Astrocyte (in vitro differentiated cells and primary cell): ENCODE measurements at regions not wholly inside any gene's neighbourhood (a gene's known extent, or its start where the extent isn't known, plus 50 kb on each side); places are given as distances from the start of the nearest gene placed in this dataset.

ENCODE experiments used
- DNase-seq: peaks from one replicate; pipeline ENCODE4 v3.0.0-alpha.2; 2010; ENCODE audit warnings: low read depth
- FAIRE-seq: peaks from 2 replicates; lab custom pipeline; 2011; peaks lifted over from hg19 to GRCh38; lab: Jason Lieb, UNC
- H2AFZ ChIP-seq: 2 replicates; pipeline ENCODE4 v1.6.0; 2012; ENCODE audit warnings: low read depth, low read length, inconsistent platforms
- H3K27ac ChIP-seq: 2 replicates; pipeline ENCODE4 v1.5.1; 2011; ENCODE audit warnings: low read depth, low read length, inconsistent platforms
- H3K27me3 ChIP-seq: 2 replicates; pipeline ENCODE4 v1.6.0; 2011; ENCODE audit warnings: low read length, inconsistent platforms; ENCODE audit not compliant: insufficient read depth
- H3K36me3 ChIP-seq: 2 replicates; pipeline ENCODE4 v1.5.1; 2011; ENCODE audit warnings: low read length, inconsistent platforms; ENCODE audit not compliant: insufficient read depth
- H3K4me1 ChIP-seq: 2 replicates; pipeline ENCODE4 v1.5.1; 2011; ENCODE audit warnings: low read length, inconsistent platforms; ENCODE audit not compliant: insufficient read depth
- H3K4me2 ChIP-seq: 2 replicates; pipeline ENCODE4 v1.6.0; 2012; ENCODE audit warnings: low read length, inconsistent platforms
- H3K4me3 ChIP-seq: 2 replicates; pipeline ENCODE4 v1.5.1; 2011; ENCODE audit warnings: low read depth, mild to moderate bottlenecking, low read length, inconsistent platforms; ENCODE audit not compliant: insufficient read depth
- H3K79me2 ChIP-seq: 2 replicates; pipeline ENCODE4 v1.6.0; 2012; ENCODE audit warnings: mild to moderate bottlenecking, low read length, inconsistent platforms; ENCODE audit not compliant: insufficient read depth
- H3K9ac ChIP-seq: 2 replicates; pipeline ENCODE4 v1.6.0; 2012; ENCODE audit warnings: mild to moderate bottlenecking, low read length, inconsistent platforms
- H3K9me3 ChIP-seq: 2 replicates; pipeline ENCODE4 v1.5.1; 2012; ENCODE audit warnings: low read depth, mild to moderate bottlenecking, low read length, inconsistent platforms; ENCODE audit not compliant: insufficient read depth
- H4K20me1 ChIP-seq: 2 replicates; pipeline ENCODE4 v1.6.0; 2012; ENCODE audit warnings: low read length, inconsistent platforms; ENCODE audit not compliant: insufficient read depth
- H3K27ac Mint-ChIP-seq: one replicate; pipeline ENCODE4 v1.8.0; 2021; ENCODE audit warnings: mild to moderate bottlenecking, mixed read lengths; ENCODE audit not compliant: unreplicated experiment
- H3K27me3 Mint-ChIP-seq: one replicate; pipeline ENCODE4 v1.8.0; 2021; ENCODE audit warnings: low read depth, mixed read lengths; ENCODE audit not compliant: unreplicated experiment
- H3K36me3 Mint-ChIP-seq: one replicate; pipeline ENCODE4 v1.8.0; 2021; ENCODE audit warnings: low read depth, mixed read lengths; ENCODE audit not compliant: unreplicated experiment
- H3K4me1 Mint-ChIP-seq: one replicate; pipeline ENCODE4 v1.8.0; 2021; ENCODE audit warnings: low read depth, mixed read lengths; ENCODE audit not compliant: unreplicated experiment
- H3K4me3 Mint-ChIP-seq: one replicate; pipeline ENCODE4 v1.8.0; 2021; ENCODE audit warnings: mild to moderate bottlenecking, moderate library complexity, mixed read lengths; ENCODE audit not compliant: unreplicated experiment
- H3K9me3 Mint-ChIP-seq: one replicate; pipeline ENCODE4 v1.8.0; 2021; ENCODE audit warnings: mild to moderate bottlenecking, mixed read lengths; ENCODE audit not compliant: unreplicated experiment
- CTCF ChIP-seq: IDR thresholded peaks from 2 replicates; pipeline ENCODE4 v1.5.1; 2011; ENCODE audit warnings: low read depth, mild to moderate bottlenecking, inconsistent platforms, low read length, moderate library complexity; ENCODE audit not compliant: insufficient read depth
- EZH2 ChIP-seq: IDR thresholded peaks from 2 replicates; pipeline ENCODE4 v1.6.1; 2012; ENCODE audit warnings: mild to moderate bottlenecking, low read length, inconsistent platforms; ENCODE audit not compliant: insufficient read depth

DNA sequence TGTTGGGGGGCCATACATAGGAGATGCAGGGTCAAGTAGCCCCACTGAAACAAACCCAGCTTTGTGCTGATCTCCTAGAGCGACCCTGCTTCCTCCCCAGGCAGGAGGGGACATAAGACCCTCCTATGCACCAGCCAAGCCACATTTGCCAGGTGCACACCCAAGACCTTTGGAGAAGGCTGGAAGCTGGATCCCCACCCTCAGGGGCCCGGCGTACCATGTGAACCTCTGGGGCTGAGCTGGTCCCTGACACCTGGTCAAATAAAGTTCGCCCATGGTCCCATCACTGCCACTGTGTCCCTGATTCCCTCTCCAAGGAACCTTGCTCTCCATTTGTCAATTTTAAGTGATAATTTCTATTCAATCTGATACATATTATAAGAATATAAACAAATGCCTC, 162.1 kb upstream of the VASH1 start:
- no peaks in the 10 kb centered on the region for H3K36me3 ChIP-seq
- H3K4me2 ChIP-seq: no peak overlapping the region
- no peaks in the 10 kb centered on the region for H3K4me1 ChIP-seq
- peaks cover 5% of the 10 kb centered on the region for H3K9me3 Mint-ChIP-seq
- H3K27ac Mint-ChIP-seq: no peak overlapping the region
- no peaks in the 10 kb centered on the region for H4K20me1 ChIP-seq
- H2AFZ ChIP-seq: no peak overlapping the region
- H3K79me2 ChIP-seq: no peaks in the 10 kb centered on the region
- no peaks in the 10 kb centered on the region for H3K27me3 ChIP-seq
- no peak overlapping the region for H3K4me3 Mint-ChIP-seq
- no peak overlapping the region for H3K4me3 ChIP-seq
- FAIRE-seq (no peak), DNase-seq (no peak)
- no peak for TF ChIP-seq EZH2
- no peak for TF ChIP-seq CTCF
- peaks cover 25% of the 10 kb centered on the region for H3K27me3 Mint-ChIP-seq
- H3K36me3 Mint-ChIP-seq: no peaks in the 10 kb centered on the region
- no peak overlapping the region for H3K27ac ChIP-seq
- H3K9ac ChIP-seq: no peak overlapping the region
- H3K9me3 ChIP-seq: no peaks in the 10 kb centered on the region
- peaks cover 3% of the 10 kb centered on the region for H3K4me1 Mint-ChIP-seq

DNA sequence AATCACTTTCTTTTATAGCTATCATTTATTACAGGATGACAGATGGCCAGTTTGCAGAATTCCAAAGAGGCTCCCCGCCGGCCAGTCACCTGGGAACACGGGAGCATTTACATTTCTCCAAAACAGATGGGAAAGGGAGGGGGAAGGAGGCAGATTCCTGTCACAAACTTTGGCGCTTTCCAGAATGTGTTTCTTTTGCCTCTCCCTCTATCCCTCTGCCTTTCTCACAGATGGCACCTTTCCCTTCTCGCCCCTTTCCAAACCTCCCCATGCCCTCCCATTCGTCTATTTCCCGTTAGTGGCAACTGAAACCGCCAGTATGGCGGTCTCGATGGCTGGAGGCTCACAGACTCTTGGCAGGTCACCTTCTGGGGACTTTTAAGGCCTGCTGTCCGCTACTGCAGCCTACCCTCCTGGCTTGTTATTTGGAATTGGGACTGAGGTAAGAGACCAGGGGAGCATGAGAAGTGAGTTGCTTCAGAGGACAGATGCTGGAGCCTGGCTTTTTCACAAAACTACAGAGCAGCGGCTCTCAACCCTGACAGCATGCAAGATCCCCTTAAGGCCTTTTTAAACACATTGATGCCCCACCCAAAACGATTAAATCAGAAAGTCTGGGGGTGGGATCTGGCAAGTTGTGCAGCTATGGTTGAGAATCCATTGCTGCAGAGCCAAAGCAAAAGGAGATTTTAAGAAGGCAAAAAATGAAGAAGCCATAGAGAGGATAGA, 161.5 kb upstream of the VASH1 start:
- Histone ChIP-seq H2AFZ (no peak overlapping the region), H3K36me3 (no peaks in the 10 kb centered on the region), H3K9me3 (no peaks in the 10 kb centered on the region), H3K27ac (no peak overlapping the region), H3K4me3 (no peak overlapping the region), H3K9ac (no peak overlapping the region), H3K79me2 (no peaks in the 10 kb centered on the region), H3K4me2 (no peak overlapping the region), H3K4me1 (no peaks in the 10 kb centered on the region), H4K20me1 (no peaks in the 10 kb centered on the region), H3K27me3 (no peaks in the 10 kb centered on the region)
- Mint-ChIP-seq H3K36me3 (peaks cover 2% of the 10 kb centered on the region), H3K9me3 (peaks cover 5% of the 10 kb centered on the region), H3K4me1 (peaks cover 3% of the 10 kb centered on the region), H3K4me3 (no peak overlapping the region), H3K27ac (no peak overlapping the region), H3K27me3 (peaks cover 29% of the 10 kb centered on the region)
- no peak for FAIRE-seq
- TF ChIP-seq CTCF (no peak), EZH2 (no peak)
- no peak for DNase-seq

DNA sequence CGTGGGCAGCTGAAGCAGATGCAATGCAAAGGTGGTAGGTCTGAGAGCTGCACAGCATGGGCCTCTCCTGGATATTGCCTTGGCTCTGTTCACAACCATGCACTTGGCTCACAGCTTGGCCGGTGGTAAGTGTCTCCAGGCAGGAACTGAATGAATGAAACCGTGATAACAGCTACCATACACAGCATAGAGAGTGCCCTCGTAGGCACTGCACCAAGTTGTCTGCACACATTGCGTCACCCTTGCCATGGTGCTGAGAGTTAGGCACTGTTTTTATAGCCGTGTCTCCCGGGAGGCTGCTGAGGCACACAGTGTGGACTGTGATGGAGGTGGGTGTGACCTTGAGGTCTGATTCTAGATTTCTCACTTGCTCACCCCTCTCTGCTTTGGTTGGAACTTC, 157.6 kb upstream of the VASH1 start:
- no peaks in the 10 kb centered on the region for H3K4me1 Mint-ChIP-seq
- H3K9me3 Mint-ChIP-seq: peaks cover 9% of the 10 kb centered on the region
- Histone ChIP-seq H3K9me3 (no peaks in the 10 kb centered on the region), H3K36me3 (no peaks in the 10 kb centered on the region), H3K9ac (no peak overlapping the region), H3K79me2 (no peaks in the 10 kb centered on the region), H3K4me1 (no peaks in the 10 kb centered on the region), H3K27me3 (no peaks in the 10 kb centered on the region), H3K27ac (no peak overlapping the region), H3K4me2 (no peak overlapping the region), H4K20me1 (no peaks in the 10 kb centered on the region), H2AFZ (no peak overlapping the region), H3K4me3 (no peak overlapping the region)
- FAIRE-seq (no peak), DNase-seq (no peak)
- TF ChIP-seq CTCF (no peak), EZH2 (no peak)
- no peak overlapping the region for H3K27ac Mint-ChIP-seq
- peaks cover 38% of the 10 kb centered on the region for H3K27me3 Mint-ChIP-seq
- H3K36me3 Mint-ChIP-seq: peaks cover 2% of the 10 kb centered on the region
- no peak overlapping the region for H3K4me3 Mint-ChIP-seq
